OCI-LY3 (cell line): ENCODE measurements at regions not wholly inside any gene's neighbourhood (a gene's known extent, or its start where the extent isn't known, plus 50 kb on each side); places are given as distances from the start of the nearest gene placed in this dataset.

Experiments used
- CTCF ChIP-seq: fragments of 200-600, 300-600 bp; sonication (generic); IDR thresholded peaks from 2 replicates; pipeline ENCODE4 v1.5.1; 2014; ENCODE audit warnings: antibody characterized with exemption, low read length, low read depth
- EZH2phosphoT487 ChIP-seq: fragments of 200-600 bp; shearing (Covaris generic); IDR thresholded peaks from 2 replicates; pipeline ENCODE4 v1.6.1; 2018; ENCODE audit warnings: antibody characterized with exemption, mixed run types, low read depth

GRCh38 chr3:4224331-4224730 is 78.8 kb upstream of the SETMAR start:
- TF ChIP-seq EZH2phosphoT487 = no peak
- TF ChIP-seq CTCF = no peak
